HL-60 (cell line): ENCODE measurements at regions not wholly inside any gene's neighbourhood (a gene's known extent, or its start where the extent isn't known, plus 50 kb on each side); places are given as distances from the start of the nearest gene placed in this dataset.

Experiments
- GABPA ChIP-seq: IDR thresholded peaks from 2 replicates; pipeline ENCODE4 v1.6.1; 2012; ENCODE audit warnings: low read depth
- POLR2AphosphoS5 ChIP-seq: IDR thresholded peaks from 2 replicates; pipeline ENCODE4 v1.6.1; 2012; ENCODE audit warnings: low read depth
- SPI1 ChIP-seq: IDR thresholded peaks from 2 replicates; pipeline ENCODE4 v1.6.1; 2012; ENCODE audit warnings: low read depth, mild to moderate bottlenecking, borderline replicate concordance
- TF ChIP-seq, protein P1 (sequence below): IDR thresholded peaks from 2 replicates; pipeline ENCODE4 v1.6.1; 2012; ENCODE audit warnings: low read depth; ENCODE audit not compliant: insufficient replicate concordance
- TF ChIP-seq, protein P2 (sequence below): IDR thresholded peaks from one replicate; pipeline ENCODE4 v1.5.1; 2011; ENCODE audit warnings: low read length, control low read depth, inconsistent platforms; ENCODE audit not compliant: insufficient read depth

DNA sequence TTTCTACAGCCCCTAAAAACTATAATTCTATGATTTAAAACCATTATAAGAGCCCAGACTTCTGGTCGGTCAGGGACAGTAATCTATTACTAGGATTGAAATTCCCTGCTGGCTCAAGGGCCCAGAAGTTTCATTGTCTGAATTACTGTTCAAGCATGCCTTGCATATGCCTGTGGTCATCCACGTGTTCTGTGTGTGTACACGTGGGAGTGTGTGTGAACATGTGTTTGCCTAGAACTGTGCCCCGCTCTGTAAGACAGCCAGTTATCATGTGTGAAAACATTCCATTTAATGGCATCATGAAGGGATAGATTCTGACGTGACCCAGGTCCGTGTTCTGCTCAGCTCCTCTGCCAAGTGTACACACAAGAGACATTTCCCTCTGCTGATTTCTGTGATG lies 189.3 kb upstream of the NECTIN1 start:
- TF ChIP-seq, protein P1, sequence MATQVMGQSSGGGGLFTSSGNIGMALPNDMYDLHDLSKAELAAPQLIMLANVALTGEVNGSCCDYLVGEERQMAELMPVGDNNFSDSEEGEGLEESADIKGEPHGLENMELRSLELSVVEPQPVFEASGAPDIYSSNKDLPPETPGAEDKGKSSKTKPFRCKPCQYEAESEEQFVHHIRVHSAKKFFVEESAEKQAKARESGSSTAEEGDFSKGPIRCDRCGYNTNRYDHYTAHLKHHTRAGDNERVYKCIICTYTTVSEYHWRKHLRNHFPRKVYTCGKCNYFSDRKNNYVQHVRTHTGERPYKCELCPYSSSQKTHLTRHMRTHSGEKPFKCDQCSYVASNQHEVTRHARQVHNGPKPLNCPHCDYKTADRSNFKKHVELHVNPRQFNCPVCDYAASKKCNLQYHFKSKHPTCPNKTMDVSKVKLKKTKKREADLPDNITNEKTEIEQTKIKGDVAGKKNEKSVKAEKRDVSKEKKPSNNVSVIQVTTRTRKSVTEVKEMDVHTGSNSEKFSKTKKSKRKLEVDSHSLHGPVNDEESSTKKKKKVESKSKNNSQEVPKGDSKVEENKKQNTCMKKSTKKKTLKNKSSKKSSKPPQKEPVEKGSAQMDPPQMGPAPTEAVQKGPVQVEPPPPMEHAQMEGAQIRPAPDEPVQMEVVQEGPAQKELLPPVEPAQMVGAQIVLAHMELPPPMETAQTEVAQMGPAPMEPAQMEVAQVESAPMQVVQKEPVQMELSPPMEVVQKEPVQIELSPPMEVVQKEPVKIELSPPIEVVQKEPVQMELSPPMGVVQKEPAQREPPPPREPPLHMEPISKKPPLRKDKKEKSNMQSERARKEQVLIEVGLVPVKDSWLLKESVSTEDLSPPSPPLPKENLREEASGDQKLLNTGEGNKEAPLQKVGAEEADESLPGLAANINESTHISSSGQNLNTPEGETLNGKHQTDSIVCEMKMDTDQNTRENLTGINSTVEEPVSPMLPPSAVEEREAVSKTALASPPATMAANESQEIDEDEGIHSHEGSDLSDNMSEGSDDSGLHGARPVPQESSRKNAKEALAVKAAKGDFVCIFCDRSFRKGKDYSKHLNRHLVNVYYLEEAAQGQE = no peak
- TF ChIP-seq, protein P2, sequence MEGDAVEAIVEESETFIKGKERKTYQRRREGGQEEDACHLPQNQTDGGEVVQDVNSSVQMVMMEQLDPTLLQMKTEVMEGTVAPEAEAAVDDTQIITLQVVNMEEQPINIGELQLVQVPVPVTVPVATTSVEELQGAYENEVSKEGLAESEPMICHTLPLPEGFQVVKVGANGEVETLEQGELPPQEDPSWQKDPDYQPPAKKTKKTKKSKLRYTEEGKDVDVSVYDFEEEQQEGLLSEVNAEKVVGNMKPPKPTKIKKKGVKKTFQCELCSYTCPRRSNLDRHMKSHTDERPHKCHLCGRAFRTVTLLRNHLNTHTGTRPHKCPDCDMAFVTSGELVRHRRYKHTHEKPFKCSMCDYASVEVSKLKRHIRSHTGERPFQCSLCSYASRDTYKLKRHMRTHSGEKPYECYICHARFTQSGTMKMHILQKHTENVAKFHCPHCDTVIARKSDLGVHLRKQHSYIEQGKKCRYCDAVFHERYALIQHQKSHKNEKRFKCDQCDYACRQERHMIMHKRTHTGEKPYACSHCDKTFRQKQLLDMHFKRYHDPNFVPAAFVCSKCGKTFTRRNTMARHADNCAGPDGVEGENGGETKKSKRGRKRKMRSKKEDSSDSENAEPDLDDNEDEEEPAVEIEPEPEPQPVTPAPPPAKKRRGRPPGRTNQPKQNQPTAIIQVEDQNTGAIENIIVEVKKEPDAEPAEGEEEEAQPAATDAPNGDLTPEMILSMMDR = no peak
- TF ChIP-seq POLR2AphosphoS5 = no peak
- TF ChIP-seq GABPA = no peak
- no peak for TF ChIP-seq SPI1
